ENCODE measurements at regions not wholly inside any gene's neighbourhood (a gene's known extent, or its start where the extent isn't known, plus 50 kb on each side); places are given as distances from the start of the nearest gene placed in this dataset.
"Not testable (repeated sequence)": the region's sequence is repeated elsewhere in the genome, so short reads cannot be mapped to it uniquely, and the experiment has no call there.

DNA sequence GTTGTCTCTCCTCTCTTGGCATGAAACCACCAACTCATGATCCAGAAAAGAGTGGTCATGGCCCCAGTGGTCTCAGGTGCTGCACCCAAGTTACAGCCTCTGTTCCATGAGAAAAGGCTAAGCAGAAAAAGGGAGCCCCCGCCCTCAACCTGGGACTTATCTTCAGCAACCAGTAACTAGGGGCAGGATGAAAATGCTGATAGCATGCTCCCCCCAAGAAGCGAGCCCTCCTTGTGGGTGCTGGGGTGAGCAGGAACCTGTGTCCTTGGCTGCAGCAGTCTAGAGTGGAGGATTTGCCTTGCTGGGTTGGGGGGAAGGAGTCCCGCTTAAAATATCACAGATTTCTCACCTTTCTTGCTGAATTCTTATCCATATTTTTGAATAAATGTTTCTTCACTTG, 490.0 kb downstream of the SUCLG1 start:
- DNase-seq, result no peak

DNA sequence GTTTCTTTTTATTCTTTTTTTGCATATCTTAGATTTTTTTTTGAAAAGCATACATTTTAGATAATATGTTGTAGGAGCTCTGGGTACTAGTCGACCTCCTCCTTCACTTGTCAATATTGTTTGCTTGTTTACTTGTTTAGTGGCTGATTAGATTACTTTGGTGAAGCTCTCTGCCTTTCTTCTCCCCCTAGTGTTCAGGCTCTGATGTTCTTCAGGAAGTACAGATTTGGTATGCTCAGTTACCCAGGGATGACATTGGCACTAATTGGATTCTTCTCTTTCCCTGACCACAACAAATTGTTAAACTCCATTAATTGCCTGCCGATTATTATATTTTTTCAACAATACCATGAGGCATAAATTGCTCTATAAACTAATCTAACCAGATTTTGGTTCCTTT, 491.2 kb downstream of the SUCLG1 start:
- no peak for DNase-seq

DNA sequence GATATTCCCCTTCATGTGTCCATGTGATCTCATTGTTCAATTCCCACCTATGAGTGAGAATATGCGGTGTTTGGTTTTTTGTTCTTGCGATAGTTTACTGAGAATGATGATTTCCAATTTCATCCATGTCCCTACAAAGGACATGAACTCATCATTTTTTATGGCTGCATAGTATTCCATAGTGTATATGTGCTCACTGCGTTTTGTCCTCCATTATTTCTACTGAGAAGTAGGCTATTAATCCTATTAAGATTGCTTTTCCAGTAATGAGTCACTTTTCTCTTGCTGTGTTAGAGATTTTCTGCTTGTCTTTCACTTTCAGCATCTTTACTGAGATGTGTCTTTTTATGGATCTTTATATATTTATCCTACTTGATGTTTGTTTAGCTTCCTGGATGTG, 492.1 kb downstream of the SUCLG1 start:
- DNase-seq, result not testable (repeated sequence)

DNA sequence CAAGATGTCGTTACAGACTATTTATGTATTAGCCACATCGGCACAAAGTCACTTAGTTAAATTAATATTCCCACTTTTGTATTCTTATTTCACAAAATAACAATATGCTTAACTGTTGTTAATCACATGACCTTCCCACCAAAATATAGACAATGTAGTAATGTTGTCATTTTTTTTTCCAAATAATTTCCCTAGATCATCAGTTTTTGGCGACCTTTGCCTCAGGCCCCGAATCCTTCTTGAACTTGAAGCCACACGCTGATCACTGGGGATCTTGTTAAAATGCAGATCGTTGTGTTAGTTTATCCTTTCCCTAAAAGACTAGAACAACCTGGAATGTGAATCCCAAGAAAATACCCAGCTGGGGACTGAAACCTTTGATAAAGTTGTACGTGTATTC, 497.6 kb downstream of the SUCLG1 start:
- DNase-seq, result no peak

DNA sequence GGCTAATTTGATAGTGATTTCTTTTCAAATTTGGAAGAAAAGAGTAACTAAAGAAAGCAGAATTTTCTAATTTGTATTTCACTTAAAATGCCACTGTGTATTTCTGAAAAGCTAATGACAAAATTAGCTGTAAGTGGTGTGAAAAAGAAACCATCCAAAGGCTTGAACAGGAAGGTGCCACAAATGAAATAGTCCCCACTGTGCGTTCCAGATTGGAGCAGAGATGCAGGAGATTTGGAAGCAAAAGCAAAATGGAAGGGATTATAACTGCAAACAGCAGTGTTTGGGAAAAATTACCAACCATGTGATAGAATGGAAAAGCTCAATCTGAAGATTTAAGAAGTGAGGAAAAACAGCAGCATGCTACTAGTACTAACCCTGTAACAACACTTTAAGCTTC, 498.7 kb downstream of the SUCLG1 start:
- no peak for DNase-seq

DNA sequence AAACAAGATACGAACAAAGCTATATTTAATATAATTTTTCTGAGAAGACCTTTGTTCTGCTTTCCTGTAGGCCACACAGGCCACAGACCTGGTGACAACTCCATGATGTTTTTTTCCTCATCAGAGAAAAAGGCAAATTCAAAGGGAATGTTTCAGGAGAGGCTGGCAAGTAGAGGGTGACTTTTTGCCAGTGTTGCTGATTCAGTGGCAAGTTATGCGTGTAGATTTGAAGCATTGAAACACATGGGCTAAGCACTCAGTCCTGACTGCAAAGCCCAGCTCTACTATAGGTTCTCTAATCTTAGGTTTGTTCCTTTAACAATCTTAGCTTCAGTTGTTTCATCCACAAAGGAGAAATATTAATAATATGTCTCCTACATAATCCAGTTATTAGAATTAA, 499.8 kb downstream of the SUCLG1 start:
- no peak for DNase-seq

DNA sequence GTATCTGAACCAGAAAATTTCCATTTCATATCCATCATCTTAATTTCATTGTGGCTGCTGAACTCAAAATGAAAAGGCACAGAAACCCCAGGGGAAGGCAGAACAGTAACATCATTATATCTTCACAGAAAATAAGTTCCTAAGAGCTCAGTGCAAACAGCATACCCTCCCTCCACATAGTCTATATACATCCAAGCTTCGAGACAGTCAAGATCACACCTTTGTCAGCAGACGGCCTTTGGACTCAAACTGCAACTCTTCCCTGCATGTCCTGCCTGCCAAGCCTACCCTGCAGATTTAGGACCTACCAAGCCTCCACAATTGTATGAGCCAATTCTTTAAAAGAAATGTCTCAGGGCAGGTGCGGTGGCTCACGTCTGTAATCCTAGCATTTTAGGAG, 502.1 kb downstream of the SUCLG1 start:
- DNase-seq, result no peak

DNA sequence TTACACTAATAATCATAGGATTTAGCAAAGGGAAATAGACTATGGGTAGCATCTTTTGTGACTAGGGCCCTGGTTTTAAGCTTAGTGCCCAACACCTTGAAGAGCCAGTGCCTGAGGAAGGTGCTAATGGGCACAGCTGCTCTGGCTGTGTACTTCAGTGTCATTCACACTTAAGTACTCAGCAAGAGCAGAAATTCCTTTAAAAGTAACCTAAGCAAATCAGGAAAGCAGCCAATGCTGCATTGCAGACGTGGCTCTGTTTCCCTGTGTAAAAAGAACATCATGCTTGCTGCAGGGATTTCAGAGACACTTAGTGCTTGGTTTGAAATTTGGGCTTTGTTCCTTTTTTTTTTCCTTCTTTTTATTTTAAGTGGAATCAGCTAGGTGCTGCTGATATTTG, 505.4 kb downstream of the SUCLG1 start:
- peak; percentile 21 for DNase-seq

DNA sequence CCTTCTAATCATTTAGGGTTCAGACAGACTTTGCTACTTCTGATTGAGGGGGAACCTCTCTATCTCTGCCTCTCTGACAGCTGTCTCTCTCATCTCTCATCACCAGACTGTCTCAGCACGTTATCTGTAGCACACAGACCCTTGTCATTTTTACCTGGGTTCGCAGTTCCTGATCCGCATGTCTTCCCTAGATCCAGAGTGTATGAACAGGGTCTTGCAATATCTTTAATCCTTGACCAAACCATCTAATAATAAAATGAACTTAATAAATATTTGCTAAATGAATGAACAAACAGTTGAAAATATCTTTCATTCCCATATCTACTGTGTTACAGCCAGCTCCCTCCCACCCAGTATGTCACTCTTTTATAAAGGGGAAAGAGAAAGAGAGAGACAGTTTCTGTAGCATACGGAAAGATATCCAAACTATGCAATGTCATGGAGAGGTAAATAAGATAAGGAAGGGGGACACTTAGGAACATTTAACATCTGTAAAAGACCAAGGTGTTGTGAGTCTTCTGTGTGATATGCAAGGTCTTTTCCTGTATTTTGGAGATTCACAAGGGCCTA, 507.6 kb downstream of the SUCLG1 start:
- DNase-seq, result no peak

DNA sequence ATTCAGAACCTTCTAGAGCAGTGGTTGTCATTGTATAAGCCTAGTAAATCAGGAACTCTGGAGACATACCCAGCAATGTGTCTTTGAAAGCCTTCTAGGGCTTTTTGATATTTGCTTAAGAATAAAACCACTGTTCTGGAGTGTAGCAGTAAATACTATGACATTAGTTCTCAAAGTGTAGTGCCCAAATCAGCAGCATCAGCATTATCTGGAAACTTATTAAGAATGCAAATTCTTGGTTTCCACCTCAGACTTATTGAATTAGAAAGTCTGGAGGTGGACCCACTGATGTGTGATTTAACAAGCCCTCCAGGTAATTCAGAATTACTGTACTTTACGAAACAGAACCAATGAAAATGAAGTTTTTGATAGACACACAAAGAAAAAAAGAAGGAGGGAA, 509.7 kb downstream of the SUCLG1 start:
- no peak for DNase-seq

DNA sequence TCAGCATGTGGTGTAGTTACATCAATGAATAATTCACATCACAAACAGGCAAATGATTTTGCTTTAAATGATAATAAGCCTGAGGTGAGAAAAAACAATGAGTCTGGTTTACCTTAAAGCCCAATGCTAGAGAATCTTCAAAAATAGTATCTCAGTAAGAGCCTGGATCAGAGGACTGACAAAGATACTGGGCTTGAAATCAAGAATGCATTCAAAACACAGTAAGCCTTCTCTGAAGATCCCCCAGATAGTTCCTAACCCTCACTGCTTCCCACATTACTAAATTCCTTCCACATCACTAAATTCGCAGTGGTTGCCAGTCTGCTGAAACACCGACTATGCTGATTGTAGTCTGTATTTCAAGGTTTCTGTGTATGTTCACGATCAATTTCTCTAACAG, 514.9 kb downstream of the SUCLG1 start:
- peak; percentile 53 for DNase-seq

DNA sequence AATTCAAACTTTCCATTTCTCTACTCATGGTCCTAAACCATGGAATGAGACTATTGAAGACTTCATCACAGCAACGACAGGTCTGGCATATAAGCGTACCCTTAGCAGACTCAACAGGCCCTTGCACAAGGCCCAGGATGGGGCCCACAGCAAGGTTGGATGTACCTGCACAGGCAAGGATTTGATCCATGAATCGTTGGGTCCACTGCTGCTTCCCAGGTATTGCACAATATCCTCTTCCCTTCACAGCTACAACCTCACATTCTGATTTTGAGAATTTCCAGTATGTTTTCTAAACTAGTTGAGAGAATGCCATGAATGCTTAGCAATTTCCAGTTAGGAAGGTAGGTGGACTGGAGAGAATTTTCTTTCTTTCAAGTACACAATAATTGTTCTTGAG, 515.8 kb downstream of the SUCLG1 start:
- DNase-seq, result no peak

DNA sequence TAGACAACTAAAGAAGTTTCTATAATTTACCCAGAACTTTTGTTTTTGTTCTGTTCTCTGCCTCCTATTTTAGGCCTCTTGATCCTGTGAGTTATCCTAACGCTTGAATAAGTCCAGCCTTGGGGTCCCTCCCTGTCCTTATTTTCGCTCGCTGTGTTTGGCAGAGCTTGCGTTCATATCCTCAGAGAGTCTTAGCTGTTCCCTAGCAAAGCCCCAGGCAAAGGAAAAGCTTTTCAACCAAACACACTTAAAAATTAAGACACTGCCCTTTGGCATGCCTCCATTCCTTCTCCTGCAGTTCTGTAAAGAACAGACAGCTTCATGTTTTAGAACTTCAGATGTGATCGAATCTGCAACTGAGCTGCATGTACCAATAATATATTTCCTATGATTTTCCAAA, 517.2 kb downstream of the SUCLG1 start:
- DNase-seq, result peak; percentile 52

DNA sequence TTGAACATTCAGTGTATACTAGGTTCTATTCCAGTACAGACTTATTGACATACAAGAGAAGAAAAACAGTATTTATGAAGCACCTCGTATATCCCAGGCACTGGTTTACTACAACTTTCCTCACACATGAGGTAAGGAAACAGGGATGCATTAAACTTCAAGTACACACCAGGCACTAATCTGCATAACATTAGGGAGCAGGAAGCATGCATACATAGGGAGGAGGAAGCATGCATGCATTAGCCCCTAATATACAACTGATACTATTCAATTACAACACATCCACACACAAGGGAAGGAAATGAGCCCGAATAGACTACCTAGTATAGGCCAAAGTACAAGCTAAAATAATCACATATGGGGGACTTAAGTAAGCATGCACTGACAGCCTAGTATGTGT, 525.3 kb downstream of the SUCLG1 start:
- no peak for DNase-seq

DNA sequence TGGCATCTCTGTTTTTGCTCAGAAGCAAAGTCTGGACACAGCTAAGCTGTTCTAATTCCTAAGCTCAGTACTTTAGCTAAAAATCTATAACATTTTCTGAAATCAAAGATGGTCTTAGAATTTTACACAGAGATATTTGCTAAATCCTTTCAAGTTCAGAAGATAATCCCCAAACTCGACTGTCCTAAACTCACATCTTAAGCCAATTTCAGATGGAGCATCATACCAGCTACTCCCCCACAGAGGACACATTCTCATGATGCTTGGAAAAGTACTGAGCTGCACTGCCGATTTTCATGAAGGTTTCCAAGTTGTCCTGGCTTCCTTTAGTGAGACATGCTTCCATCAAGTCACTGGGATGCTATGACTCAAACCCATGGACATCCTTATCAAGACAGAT, 535.5 kb downstream of the SUCLG1 start:
- no peak for DNase-seq

DNA sequence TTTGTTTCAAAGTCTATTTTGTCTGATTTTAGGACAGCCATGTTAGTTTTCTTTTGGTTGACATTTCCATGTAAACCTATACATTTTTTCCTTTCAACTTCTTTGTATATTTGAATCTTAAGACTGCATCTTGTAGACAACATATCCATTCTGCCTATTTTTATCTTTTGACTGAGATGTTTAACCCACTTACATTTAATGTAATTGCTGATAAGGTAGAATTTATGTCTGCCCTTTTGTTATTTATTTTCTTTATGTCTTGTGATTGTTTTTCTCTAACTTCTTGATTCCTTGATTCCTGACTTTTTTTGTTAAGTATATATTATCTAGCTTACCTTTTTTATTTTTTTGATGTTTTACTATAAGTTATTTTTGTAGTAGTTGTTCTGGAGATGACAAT, 542.5 kb downstream of the SUCLG1 start:
- no peak for DNase-seq

DNA sequence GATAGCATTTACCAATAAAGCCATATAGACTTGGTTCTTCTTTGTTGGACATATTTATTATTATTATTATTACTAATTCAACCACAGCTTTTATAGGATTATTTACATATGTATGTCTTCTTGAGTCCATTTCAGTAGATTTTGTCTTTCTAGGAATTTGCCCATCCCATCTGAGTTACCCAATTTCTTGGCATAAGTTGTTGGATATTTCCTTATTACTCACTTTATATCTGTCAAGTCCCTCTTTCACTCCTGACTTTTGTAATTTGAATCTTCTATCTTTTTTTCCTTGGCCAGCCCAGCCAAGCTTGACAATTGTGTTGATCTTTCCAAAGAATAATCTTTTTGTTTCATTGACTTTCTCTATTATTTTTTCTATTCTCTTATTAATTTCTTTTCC, 543.7 kb downstream of the SUCLG1 start:
- DNase-seq, result no peak

DNA sequence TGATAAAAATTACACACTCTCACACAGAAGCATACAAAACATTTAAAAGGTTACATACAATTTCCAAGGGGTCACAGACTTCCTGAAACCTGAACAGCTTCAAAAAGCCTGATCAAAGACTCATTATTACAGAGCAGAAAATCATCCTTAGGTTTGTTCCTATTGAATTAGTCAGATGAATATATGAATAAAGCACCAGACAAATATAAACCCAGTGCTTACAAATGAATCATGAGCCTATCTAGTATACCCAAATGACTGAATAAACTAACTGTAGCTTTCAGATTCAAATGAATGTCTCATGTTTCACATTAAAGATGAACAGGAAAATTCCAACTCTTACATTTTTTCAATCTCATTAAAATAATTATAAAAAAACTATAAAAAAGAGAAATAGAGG, 550.3 kb downstream of the SUCLG1 start:
- no peak for DNase-seq

DNA sequence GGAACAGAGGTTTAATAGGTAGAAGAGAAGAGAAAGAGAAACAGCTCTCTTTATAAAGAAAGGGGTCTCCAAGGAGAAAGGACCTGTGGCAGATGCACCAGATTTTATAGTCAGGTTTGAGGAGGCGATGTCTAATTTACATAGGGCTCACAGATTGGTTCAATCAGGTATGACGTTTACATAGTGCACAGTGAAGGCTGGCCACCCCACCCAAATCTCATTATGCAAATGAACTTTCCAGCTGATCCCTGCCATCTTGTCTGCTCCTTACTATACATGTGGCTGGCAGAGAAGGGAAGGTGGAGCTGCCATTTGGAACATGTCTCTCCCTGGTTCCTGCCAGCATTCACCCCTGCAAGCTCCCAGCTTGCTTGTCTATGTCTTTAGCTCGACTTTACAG, 557.8 kb downstream of the SUCLG1 start:
- DNase-seq, result no peak

DNA sequence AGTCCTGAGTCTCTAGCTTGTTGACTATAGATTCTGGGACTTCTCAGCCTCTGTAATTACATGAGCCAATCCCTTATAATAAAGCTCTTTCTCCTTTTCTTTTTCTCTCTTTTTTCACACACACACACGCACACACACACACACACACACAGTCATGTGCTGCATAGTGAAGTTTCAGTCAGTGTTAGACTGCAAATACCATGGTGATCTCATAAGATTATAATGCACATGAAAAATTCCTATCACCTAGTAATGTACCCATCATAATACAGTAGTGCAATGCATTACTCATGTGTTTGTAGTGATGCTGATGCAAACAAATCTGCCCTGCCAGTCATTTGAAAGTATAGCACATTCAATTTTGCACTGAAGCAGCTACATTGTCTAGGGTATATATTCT, 558.2 kb downstream of the SUCLG1 start:
- DNase-seq, result no peak

DNA sequence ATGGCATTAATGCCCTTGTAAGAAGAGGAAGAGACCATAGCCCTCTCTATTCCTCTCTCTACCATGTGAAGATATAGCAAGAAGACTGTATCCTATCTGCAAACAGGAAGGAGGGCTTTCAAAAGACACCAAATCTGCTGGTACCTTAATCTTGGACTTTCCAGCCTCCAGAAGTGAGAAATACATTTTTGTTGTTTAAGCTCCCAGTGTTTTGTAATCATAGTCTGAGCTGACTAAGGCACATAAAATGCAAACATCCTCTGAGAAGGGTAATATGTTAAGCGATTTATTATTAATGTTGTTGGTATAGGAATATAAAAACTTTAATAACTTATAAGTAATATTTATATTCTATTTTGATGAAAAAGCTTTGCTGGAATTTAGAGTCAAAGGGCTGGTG, 559.8 kb downstream of the SUCLG1 start:
- DNase-seq, result no peak

DNA sequence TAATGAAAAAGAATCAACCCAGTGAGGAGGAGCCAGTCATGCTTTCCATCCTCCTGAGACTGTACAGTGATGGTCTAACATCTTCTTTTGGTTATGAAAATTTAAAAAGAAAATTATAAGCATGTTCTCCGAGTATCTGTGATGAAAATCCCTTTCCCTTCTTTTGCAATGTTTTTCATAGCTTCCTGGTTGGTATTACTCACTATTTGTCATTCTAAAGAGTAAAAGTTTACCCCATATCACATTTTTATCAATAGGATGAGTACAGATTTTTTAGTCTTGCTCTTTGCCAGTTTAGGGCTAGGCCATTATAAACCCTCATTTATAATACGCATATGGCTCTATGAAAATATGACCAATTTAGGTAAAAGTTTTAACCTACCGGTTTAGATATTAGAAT, 564.1 kb downstream of the SUCLG1 start:
- no peak for DNase-seq

DNA sequence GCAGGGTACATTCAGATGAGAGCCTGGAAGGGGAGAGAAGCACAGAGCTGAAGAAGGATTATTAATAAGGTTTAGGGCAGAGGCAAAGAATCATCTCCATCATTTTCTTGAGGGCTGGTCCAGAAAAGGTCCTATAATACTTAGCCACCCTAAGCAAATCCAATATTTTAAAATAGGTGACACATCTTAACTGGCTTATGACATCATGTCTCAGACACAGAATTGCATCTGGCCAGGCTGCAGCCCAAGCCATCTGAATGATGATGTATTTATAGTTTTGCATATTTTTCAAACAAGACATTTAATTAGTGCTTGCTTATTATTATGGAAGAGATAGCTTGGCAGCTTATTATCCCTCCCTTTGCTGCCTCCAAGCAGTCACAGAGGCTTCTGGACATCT, 571.3 kb downstream of the SUCLG1 start:
- DNase-seq, result no peak

DNA sequence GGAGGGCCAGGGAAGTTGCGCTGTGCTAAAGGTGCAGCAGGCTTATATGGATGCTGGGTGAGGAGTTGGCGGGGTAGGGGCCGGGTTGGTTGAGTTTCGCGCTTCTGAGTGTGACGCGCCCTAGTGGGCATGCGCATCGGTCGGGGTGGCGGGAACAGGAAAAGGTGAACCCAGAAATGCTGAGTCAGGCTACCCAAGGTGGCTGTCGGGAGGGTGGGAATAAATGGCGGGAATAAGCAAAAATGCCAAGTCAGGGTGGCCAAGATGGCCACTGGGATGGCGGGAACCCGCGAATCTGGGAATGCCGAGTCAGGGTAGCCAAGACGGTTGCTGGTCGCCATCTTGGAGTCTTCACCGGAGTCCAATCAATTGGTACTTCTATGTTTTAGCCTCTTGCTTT, 580.0 kb downstream of the SUCLG1 start:
- DNase-seq, result no peak

DNA sequence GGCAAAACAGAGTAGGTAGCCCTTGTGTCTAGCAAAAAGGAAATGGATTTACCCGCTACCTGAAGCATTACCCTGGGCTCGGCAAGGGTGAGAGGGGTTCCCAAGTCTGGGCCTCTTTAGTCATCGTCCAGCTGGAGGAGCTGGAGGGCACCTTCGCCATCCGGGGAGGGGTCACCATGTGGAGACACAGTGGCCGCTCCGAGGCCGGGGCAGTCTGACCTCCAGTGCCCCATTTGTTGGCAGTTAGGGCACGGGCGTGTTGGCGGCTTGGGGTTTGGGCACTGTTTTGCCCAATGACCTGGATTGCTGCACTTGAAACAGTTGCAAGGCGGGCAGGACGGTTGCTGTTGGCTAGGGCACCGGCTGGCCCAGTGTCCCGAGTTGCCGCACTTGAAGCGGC, 581.8 kb downstream of the SUCLG1 start:
- not testable (repeated sequence) for DNase-seq

Data from muscle of arm (tissue), 1 donor.